Osteoblast (primary cell): ENCODE measurements at regions not wholly inside any gene's neighbourhood (a gene's known extent, or its start where the extent isn't known, plus 50 kb on each side); places are given as distances from the start of the nearest gene placed in this dataset.

Experiments
- DNase-seq: peaks from one replicate; pipeline ENCODE4 v3.0.0; 2011; ENCODE audit warnings: low spot score, mixed read lengths; ENCODE audit not compliant: insufficient read length; ENCODE audit errors: missing footprints
- H2AFZ ChIP-seq: 2 replicates; pipeline ENCODE4 v1.6.0; 2011; ENCODE audit warnings: mild to moderate bottlenecking, low read length
- H3K27ac ChIP-seq: 2 replicates; pipeline ENCODE4 v1.5.1; 2011; ENCODE audit warnings: mild to moderate bottlenecking, low read depth, low read length, moderate library complexity
- H3K27me3 ChIP-seq: 2 replicates; pipeline ENCODE4 v1.6.0; 2012; ENCODE audit warnings: mild to moderate bottlenecking, control low read depth, inconsistent platforms, low read length, moderate library complexity; ENCODE audit not compliant: insufficient read depth
- H3K36me3 ChIP-seq: 2 replicates; pipeline ENCODE4 v1.5.1; 2011; ENCODE audit warnings: mild to moderate bottlenecking, low read length, control low read depth, moderate library complexity; ENCODE audit not compliant: insufficient read depth
- H3K4me1 ChIP-seq: 2 replicates; pipeline ENCODE4 v1.5.1; 2011; ENCODE audit warnings: mild to moderate bottlenecking, low read length, control low read depth, moderate library complexity; ENCODE audit not compliant: insufficient read depth
- H3K4me2 ChIP-seq: 2 replicates; pipeline ENCODE4 v1.6.0; 2011; ENCODE audit warnings: mild to moderate bottlenecking, low read length; ENCODE audit not compliant: insufficient read depth
- H3K4me3 ChIP-seq: fragments of 200-600 bp; sonication (generic); 3 replicates; pipeline ENCODE4 v1.5.1; 2012; ENCODE audit warnings: mild to moderate bottlenecking, low read length, inconsistent platforms; ENCODE audit not compliant: insufficient read depth
- H3K79me2 ChIP-seq: 2 replicates; pipeline ENCODE4 v1.6.0; 2012; ENCODE audit warnings: mild to moderate bottlenecking, low read length, control low read depth, inconsistent platforms; ENCODE audit not compliant: insufficient read depth
- H3K9me3 ChIP-seq: 2 replicates; pipeline ENCODE4 v1.5.1; 2011; ENCODE audit warnings: low read depth, low read length, control low read depth
- H4K20me1 ChIP-seq: 2 replicates; pipeline ENCODE4 v1.6.0; 2012; ENCODE audit warnings: mild to moderate bottlenecking, low read length, control low read depth; ENCODE audit not compliant: insufficient read depth
- TF ChIP-seq, protein P1 (sequence below): IDR thresholded peaks from 2 replicates; pipeline ENCODE4 v1.5.1; 2011; ENCODE audit warnings: mild to moderate bottlenecking, low read depth, low read length, moderate library complexity; ENCODE audit errors: extremely low read depth

DNA sequence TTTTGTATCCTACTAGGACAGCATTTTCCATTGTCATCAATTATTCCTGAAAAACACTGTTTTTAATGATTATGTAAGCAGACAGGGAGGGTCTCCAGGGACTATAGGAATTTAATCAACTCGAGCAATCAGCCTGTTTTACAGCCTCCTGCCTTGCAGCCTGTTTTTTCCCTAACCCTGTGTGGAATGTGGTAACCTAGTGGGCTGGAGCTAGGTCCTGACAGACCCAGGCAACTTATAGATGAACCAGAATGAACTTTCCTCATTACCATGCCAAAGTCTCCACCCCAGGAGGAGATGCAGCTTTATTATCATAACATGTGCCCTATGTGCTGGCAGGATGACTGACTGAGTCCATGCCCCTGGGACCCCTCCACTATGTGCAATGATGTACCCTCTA is 375.1 kb downstream of the BMP4 start:
- H2AFZ ChIP-seq = no peak overlapping the region
- DNase-seq = no peak
- TF ChIP-seq, protein P1, sequence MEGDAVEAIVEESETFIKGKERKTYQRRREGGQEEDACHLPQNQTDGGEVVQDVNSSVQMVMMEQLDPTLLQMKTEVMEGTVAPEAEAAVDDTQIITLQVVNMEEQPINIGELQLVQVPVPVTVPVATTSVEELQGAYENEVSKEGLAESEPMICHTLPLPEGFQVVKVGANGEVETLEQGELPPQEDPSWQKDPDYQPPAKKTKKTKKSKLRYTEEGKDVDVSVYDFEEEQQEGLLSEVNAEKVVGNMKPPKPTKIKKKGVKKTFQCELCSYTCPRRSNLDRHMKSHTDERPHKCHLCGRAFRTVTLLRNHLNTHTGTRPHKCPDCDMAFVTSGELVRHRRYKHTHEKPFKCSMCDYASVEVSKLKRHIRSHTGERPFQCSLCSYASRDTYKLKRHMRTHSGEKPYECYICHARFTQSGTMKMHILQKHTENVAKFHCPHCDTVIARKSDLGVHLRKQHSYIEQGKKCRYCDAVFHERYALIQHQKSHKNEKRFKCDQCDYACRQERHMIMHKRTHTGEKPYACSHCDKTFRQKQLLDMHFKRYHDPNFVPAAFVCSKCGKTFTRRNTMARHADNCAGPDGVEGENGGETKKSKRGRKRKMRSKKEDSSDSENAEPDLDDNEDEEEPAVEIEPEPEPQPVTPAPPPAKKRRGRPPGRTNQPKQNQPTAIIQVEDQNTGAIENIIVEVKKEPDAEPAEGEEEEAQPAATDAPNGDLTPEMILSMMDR = no peak
- H3K4me1 ChIP-seq = no peaks in the 10 kb centered on the region
- no peaks in the 10 kb centered on the region for H4K20me1 ChIP-seq
- no peak overlapping the region for H3K4me3 ChIP-seq
- H3K4me2 ChIP-seq = no peak overlapping the region
- H3K36me3 ChIP-seq = no peaks in the 10 kb centered on the region
- no peaks in the 10 kb centered on the region for H3K79me2 ChIP-seq
- no peak overlapping the region for H3K27ac ChIP-seq
- peaks cover 4% of the 10 kb centered on the region for H3K27me3 ChIP-seq
- H3K9me3 ChIP-seq = no peaks in the 10 kb centered on the region

DNA sequence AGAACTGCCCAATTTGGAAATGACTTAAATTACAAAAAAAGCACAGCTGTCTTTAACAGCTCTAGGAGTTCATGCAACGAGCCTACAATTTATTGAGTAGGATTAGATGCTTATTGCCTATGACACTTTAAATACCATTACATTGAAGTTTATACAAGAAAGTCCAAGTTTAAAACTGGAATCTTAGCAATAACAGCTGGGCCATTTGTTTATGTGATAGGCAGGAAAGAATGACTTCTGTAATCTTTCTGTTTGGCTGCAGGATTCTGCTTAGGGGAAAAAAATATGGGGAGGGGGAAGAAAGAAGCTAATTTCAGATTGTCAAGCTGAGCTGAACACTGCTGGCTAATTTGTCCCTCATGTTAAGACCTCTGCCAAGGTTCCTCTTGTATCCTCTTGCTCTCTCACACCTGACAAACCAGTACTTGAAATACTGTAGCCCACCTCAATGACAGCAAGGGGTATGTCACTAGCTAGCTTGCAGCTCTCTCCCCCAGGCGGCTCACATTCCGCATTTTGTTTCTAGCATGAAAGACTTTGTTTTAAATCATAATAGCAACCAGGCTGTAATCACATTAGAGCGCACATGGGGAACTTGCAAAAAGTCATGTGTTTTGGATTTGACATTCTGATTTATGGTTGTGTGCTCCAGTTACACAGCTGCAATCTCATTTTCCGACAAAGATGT is 384.8 kb downstream of the BMP4 start:
- Histone ChIP-seq H3K27me3 (peaks cover 16% of the 10 kb centered on the region), H3K9me3 (no peaks in the 10 kb centered on the region), H3K27ac (no peak overlapping the region), H2AFZ (no peak overlapping the region), H3K4me2 (no peak overlapping the region), H3K36me3 (no peaks in the 10 kb centered on the region), H4K20me1 (no peaks in the 10 kb centered on the region), H3K4me3 (no peak overlapping the region), H3K79me2 (no peaks in the 10 kb centered on the region), H3K4me1 (no peaks in the 10 kb centered on the region)
- no peak for DNase-seq
- TF ChIP-seq, protein P1 = no peak

- TF ChIP-seq, protein P1 = no peak
- Histone ChIP-seq H3K27me3 (peaks cover 16% of the 10 kb centered on the region), H3K4me1 (no peaks in the 10 kb centered on the region), H3K4me2 (no peak overlapping the region), H3K36me3 (no peaks in the 10 kb centered on the region), H3K4me3 (no peak overlapping the region), H2AFZ (no peak overlapping the region), H3K27ac (no peak overlapping the region), H4K20me1 (no peaks in the 10 kb centered on the region), H3K9me3 (no peaks in the 10 kb centered on the region), H3K79me2 (no peaks in the 10 kb centered on the region)
- DNase-seq = no peak
Measured at GRCh38 chr14:53570411-53571387, 385.9 kb downstream of the BMP4 start.

DNA sequence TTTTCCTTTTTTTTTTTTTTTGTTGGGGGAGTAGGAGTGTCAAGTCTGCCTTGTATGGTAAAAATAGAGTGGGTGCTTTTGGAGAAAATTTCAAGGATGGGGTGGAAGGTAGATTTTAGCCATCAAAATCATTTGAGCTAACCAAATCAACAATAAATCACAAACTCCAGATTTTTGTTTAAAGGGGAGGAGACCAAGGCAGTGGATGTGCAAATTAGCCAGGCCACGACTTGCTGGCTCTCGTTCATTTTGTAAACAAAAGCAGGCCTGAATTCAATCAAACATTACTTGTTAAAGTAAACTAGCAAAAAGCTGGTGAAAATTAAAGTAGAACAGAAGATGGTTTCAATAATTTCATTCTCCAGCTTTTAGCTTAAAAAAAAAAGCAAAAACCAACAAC is 387.2 kb downstream of the BMP4 start:
- Histone ChIP-seq H3K9me3 (no peaks in the 10 kb centered on the region), H3K27ac (no peak overlapping the region), H3K4me3 (no peak overlapping the region), H3K79me2 (no peaks in the 10 kb centered on the region), H3K4me2 (no peak overlapping the region), H3K36me3 (no peaks in the 10 kb centered on the region), H3K4me1 (no peaks in the 10 kb centered on the region), H3K27me3 (peaks cover 14% of the 10 kb centered on the region), H4K20me1 (no peaks in the 10 kb centered on the region), H2AFZ (no peak overlapping the region)
- DNase-seq = no peak
- TF ChIP-seq, protein P1 = no peak
